ENCODE measurements at regions not wholly inside any gene's neighbourhood (a gene's known extent, or its start where the extent isn't known, plus 50 kb on each side); places are given as distances from the start of the nearest gene placed in this dataset.

DNA sequence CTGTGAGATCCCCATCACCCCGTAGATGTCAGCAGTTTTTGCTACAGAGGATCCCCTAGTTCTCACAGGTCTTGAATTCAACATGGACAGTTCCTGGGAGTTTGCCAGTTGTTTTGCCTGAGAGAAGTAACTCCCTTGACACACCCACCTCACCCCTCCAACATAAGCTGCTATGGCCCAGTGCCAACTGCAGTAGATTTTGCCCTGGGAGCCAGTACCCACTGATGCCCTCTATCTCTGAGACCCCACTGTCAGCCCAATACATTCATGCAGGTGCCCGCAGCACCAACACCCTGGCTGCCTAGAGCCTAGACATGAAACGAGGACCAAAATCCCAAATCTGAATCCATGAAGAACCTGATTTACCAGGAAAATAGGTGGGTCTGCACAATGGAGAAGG lies 583.9 kb upstream of the CTNND2 start:
- no peak for DNase-seq

GRCh38 chr5:12480487-12480886 lies 576.2 kb upstream of the CTNND2 start:
- DNase-seq: no peak

GRCh38 chr5:12477554-12477953 lies 573.3 kb upstream of the CTNND2 start:
- no peak for DNase-seq

DNA sequence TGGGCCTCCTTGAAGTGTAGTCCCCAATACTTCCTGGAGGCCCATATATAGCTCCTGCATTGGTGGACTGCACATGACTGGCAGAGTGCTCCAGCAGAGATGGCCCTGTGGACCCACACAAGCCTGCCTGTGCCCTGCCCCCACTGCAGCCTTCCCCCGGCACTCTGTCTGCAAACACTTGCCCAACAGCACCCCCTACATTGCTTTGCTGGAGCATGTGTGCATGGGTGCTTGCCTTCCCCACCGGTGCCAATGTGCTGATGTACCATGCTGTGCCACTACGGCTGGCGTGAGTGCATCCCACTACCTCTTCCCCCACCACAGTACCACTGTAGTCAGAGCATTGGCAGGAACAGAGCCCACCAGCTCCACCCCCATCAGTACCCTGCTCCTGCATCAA lies 563.6 kb upstream of the CTNND2 start:
- DNase-seq: no peak

- DNase-seq: no peak
Measured at GRCh38 chr5:12460493-12461261, 556.4 kb upstream of the CTNND2 start.

DNA sequence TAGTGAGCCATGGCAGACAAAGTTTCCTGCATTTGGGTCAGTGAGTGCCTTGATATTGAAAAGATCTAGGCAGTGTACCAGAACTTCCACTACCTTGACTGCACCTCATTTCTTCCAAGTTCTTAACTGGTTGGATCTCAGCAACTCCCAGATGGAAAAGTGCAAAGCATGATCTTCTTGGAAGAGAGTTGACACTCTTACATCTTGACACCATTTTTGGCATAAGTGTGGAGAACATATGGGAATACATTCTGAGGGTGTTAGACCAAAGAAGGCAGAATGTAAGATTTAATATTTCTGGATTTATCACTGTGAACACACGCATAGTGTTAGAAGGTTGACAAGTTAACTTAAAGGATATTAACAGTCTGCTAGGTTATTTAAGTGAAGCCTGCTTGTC lies 555.1 kb upstream of the CTNND2 start:
- no peak for DNase-seq

DNA sequence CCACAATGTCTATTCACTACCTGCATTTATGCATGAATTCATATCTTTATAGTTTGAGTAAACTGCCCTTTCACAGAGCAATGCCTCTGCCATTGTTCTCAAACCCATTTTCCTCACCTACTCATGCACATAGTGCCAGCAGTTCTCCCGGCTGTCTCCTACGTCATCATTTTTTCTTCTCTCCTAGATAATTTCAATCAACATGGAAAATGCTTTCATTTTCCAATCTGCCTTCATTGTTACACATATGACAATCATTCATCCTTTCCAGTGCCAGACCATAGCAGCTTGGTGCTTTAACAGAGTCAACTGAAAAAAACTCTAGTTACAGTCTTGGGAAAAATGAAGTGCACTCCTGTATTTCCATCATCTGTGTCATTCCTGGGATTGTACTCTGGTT lies 514.8 kb upstream of the CTNND2 start:
- no peak for DNase-seq

- no peak for DNase-seq
Measured at GRCh38 chr5:12413585-12413984, 509.3 kb upstream of the CTNND2 start.

GRCh38 chr5:12413075-12413474 lies 508.8 kb upstream of the CTNND2 start:
- no peak for DNase-seq

DNA sequence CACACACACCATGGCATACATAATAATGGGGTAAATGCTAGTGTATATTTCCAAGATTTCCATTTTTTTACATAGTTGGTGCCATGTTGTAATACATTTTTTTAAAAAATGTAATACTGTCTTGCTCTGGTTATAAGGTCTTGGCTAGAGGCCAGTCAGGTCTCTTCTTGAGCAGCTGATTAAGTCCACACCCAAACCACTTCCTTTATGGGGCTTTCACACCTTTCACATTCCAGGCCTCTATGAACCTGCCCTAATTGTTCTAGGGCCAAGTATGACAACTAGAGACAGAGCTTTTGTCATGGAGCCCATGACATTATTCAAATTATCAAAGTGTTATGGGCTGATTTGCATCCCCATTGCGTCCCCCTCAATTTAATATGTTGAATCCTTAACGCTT lies 495.6 kb upstream of the CTNND2 start:
- DNase-seq: no peak

DNA sequence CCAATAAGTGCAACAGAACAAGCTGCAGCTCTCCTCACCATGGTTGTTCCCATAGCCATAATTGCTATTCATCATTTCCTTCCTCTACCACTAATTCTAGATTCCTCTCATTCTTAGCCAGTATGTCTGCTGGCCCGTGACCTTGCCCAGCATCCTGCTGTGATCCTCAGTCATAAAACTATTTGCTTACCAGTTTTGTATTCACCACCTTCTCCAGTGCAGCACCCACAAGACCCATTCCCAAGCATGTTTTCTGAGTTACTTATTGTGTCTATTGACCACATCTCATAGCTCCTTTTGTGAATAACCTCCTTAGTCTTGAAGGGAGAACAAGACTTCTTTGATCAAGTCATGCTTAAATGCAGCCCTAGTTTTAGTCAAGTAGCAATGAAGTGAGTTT lies 488.0 kb upstream of the CTNND2 start:
- DNase-seq: no peak

- DNase-seq: no peak
Measured at GRCh38 chr5:12385095-12385494, 480.8 kb upstream of the CTNND2 start.

DNA sequence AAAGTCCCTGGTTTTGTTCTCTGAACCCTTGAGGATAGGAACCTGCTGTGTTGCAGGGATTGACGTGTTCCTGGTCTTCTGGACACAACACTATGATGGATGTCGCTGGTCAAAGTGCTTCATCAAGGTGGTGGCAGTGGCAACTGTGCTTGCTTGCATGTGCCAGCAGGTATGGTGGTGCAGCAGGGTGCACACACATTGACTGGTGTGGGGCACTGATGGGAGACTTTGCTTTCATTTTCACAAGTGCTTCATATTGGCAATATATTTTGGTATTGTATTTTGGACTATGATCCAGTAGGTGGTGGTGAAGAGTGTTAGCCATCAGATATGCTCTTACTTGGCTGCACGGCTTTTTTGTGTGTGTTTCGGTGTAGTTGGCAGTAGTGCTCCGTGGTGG lies 479.8 kb upstream of the CTNND2 start:
- DNase-seq: no peak

- DNase-seq: no peak
Measured at GRCh38 chr5:12367973-12368372, 463.7 kb upstream of the CTNND2 start.

- DNase-seq: no peak
Measured at GRCh38 chr5:12360218-12360617, 456.0 kb upstream of the CTNND2 start.

GRCh38 chr5:12358371-12359090 lies 454.3 kb upstream of the CTNND2 start:
- DNase-seq: no peak

- no peak for DNase-seq
Measured at GRCh38 chr5:12357626-12358025, 453.4 kb upstream of the CTNND2 start.

DNA sequence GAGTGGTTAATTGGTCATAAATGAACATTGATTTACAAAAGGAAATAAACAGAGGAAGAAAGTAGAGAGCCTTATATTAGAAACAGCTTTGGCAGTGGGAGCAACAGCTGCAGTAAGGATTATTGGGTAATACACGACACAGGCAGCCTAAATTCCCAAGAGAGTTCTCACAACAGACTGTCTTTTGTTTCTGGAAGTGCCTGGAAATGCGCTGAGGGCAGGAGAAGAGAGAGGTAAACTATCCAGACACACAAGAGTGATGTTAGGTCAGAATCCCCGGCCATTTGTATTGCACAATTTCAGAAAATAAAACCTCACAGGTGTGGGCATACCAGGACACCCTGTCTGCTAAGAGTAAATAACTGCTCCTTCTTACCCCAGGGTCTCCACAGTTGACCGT lies 450.4 kb upstream of the CTNND2 start:
- no peak for DNase-seq

DNA sequence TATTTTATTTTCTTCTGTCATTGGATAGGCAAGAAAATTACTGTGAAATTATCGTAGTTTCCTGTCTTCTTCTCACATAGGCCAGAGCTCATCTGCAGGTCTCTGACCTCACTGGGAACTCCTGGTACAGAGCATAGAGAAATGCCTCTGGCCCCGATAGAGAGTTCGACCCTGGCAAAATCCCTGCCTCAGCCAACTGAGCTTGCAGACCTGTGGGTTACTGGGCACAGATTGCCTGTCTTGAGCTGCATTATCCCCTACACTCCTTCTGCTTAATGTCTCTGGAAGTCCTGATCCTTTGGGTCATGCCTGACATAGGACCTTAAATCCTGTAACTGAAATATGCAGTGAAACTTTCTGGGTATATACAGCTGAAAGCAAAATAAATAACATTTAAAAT lies 439.3 kb upstream of the CTNND2 start:
- no peak for DNase-seq

GRCh38 chr5:12335938-12336337 lies 431.7 kb upstream of the CTNND2 start:
- no peak for DNase-seq

DNA sequence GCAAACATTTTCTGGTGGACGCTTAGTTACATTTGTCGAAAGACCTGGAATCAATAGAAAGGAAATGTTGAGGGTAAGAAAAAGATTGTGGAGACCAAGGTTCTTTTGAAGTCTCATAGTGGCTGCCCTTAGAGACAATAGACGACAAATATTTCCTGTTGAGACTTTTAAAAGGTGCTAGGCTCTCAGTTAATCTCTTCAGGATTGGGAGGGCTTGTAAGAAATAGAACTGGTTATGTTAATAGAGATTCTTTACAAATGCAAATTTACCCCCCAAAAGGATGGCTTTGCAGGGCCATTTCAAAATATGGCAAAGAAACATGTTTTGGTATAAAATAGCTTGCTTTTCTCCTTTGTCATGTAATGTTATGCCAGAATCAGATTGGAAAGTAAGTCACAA lies 428.2 kb upstream of the CTNND2 start:
- no peak for DNase-seq

DNA sequence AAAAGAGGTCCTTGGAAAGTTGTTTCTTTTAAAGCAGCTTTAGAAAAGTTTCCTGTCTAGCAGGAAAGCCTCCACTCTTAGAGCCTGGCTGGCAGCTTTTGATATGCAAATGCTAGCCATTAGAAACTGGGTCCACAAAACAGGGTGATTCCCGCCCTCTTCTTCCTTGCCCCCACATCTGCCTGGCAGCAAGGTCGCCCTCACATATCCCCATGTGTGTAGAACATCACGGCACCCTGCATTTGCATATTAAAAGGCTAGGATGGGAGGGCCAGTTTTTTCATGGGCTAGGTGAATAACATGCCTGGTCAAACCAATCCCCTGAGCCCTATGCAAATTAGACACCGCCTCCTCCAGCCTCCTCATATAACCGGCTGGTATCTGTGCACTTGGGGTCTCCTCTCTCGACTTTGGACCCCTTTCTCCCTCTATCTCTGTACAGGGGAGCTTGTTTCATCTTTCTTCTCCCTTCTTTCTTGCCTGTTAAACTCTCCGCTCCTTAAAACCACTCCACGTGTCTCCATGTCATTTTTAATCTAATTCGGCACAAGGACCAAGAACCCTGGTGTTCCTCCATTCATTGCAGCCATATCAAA lies 426.8 kb upstream of the CTNND2 start:
- no peak for DNase-seq

GRCh38 chr5:12330381-12330780 lies 426.1 kb upstream of the CTNND2 start:
- no peak for DNase-seq

- DNase-seq: no peak
Measured at GRCh38 chr5:12323637-12324229, 419.5 kb upstream of the CTNND2 start.
